SK-MEL-5 (cell line): ENCODE measurements at regions not wholly inside any gene's neighbourhood (a gene's known extent, or its start where the extent isn't known, plus 50 kb on each side); places are given as distances from the start of the nearest gene placed in this dataset.

Experiments
- DNase-seq: peaks from one replicate; pipeline ENCODE4 v3.0.0-alpha.2; 2016; ENCODE audit warnings: low read depth, low spot score
- in situ Hi-C: cut with HindIII; loops from 2 replicates; pipeline ENCODE4 v1.10.0; 2016; ENCODE audit warnings: low sequenced_read_pairs, high pct_unique_total_duplicates, low pct_unique_long_range_greater_than_20kb

GRCh38 chr16:85384833-85385462 lies 228.2 kb upstream of the GSE1 start:
- in situ Hi-C loops: no loop called here

GRCh38 chr16:85385463-85386331 lies 227.4 kb upstream of the GSE1 start:
- in situ Hi-C loops: no loop called here
- DNase-seq: no peak

More at GRCh38 chr16:85384833-85385462, 228.2 kb upstream of the GSE1 start:
- DNase-seq: no peak

- no peak for DNase-seq
- in situ Hi-C loops: no loop called here
Observed at GRCh38 chr16:85386467-85387170, 226.5 kb upstream of the GSE1 start.

- DNase-seq: no peak
- in situ Hi-C loops: no loop called here
Observed at GRCh38 chr16:85387171-85387507, 226.0 kb upstream of the GSE1 start.

- no peak for DNase-seq
- in situ Hi-C loops: no loop called here
Observed at GRCh38 chr16:85387731-85388295, 225.3 kb upstream of the GSE1 start.

- DNase-seq: no peak
- in situ Hi-C loops: no loop called here
Observed at GRCh38 chr16:85389679-85390470, 223.2 kb upstream of the GSE1 start.

GRCh38 chr16:85390511-85391174 lies 222.5 kb upstream of the GSE1 start:
- no peak for DNase-seq
- in situ Hi-C loops: no loop called here

- in situ Hi-C loops: no loop called here
- no peak for DNase-seq
Observed at GRCh38 chr16:85391175-85391707, 221.9 kb upstream of the GSE1 start.

- DNase-seq: no peak
- in situ Hi-C loops: no loop called here
Observed at GRCh38 chr16:85391769-85392583, 221.1 kb upstream of the GSE1 start.

- in situ Hi-C loops: no loop called here
- DNase-seq: no peak
Observed at GRCh38 chr16:85392756-85393673, 220.1 kb upstream of the GSE1 start.

GRCh38 chr16:85393674-85394451 lies 219.3 kb upstream of the GSE1 start:
- DNase-seq: peak; percentile 45
- in situ Hi-C loops: no loop called here

- no peak for DNase-seq
- in situ Hi-C loops: no loop called here
Observed at GRCh38 chr16:85394456-85395206, 218.5 kb upstream of the GSE1 start.

- in situ Hi-C loops: no loop called here
- peak; percentile 54 for DNase-seq
Observed at GRCh38 chr16:85395207-85395912, 217.8 kb upstream of the GSE1 start.
